Tibial nerve (tissue), 4 donors: ENCODE measurements at regions not wholly inside any gene's neighbourhood (a gene's known extent, or its start where the extent isn't known, plus 50 kb on each side); places are given as distances from the start of the nearest gene placed in this dataset.

Source experiments
- CTCF ChIP-seq, 5 experiments: fragments of 200-600 bp in 3 of 5; fragments of 450-650 bp in 2 of 5; sonication (generic) in 3 of 5; IDR thresholded peaks; one replicate each; pipeline ENCODE4 v1.5.1; 2016 to 2019; ENCODE audit warnings: antibody characterized with exemption in 5 of 5, mild to moderate bottlenecking in 3 of 5, moderate library complexity in 2 of 5
- EP300 ChIP-seq, 2 donors: sonication (generic); formaldehyde crosslinking; IDR thresholded peaks; one replicate each; pipeline ENCODE4 v1.6.1; 2017; ENCODE audit warnings: antibody characterized with exemption in 2 of 2, mild to moderate bottlenecking in 1 of 2
- POLR2A ChIP-seq, 2 donors: fragments of 450-650 bp; IDR thresholded peaks; one replicate each; pipeline ENCODE4 v1.6.1; 2017; ENCODE audit warnings: antibody characterized with exemption in 2 of 2, mild to moderate bottlenecking in 2 of 2, moderate library complexity in 2 of 2

- no peak for TF ChIP-seq CTCF (IDR thresholded peaks at IDR 0.05)
- no peak for TF ChIP-seq POLR2A (IDR thresholded peaks at IDR 0.05)
- TF ChIP-seq EP300 (IDR thresholded peaks at IDR 0.05) = no peak
Observed at GRCh38 chr2:122174061-122174460, 418.6 kb downstream of the TSN start.
